ENCODE measurements at regions not wholly inside any gene's neighbourhood (a gene's known extent, or its start where the extent isn't known, plus 50 kb on each side); places are given as distances from the start of the nearest gene placed in this dataset.

DNA sequence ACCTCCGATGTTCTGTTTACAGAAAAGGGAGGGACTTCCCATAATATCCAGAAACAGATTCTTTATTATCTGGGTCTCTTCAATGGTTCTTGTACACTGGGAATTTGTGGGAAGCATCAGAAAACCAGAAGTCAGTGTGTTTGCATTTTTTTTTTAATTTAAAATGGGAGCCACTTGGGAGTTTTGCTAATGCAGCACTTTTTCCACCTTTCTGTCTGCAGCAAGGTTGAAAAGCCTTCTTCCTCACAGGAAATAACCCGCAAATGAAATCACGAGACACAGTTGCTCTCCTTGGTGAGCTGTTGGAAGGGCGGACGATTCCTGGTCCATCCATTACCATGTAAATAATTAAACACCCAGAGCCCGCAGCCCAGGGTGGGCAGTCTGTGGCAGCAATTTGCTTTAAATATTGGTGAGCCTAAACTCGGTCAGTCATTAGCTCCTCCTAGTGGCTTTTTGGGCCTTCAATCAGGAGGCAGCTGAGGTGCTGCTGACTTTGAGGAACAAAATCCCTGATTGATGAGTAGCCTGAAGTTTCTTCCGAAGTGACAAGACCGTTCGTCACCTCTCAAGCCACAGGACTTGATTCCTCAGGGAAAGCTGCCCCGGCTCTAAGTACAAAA, 471.5 kb downstream of the EPHA4 start:
- DNase-seq (ENCODE audit: low spot score) = no peak

- no peak for DNase-seq (ENCODE audit: low spot score)
These were observed 469.0 kb downstream of the EPHA4 start for GRCh38 chr2:221102896-221103688.

DNA sequence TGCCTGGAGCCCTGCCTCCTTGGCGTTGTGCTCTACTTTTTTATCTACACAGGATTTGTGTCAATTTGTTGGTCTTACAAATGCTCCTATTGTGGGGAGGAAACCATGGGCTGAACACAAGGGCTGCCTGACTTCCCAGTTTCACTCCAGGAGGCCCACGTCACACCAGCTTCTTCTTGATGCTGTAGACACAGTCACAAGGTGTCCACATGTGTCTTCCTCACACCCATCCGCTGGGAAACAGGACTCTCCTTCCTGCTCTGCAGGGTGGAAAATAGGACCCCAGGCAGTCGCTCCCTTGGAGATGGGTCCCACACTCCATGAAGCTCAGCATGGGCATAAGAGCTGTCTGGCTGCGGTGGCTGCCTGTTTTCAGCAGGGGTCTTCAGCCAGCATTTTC, 468.2 kb downstream of the EPHA4 start:
- DNase-seq (ENCODE audit: low spot score) = no peak

GRCh38 chr2:221104361-221104811, 467.7 kb downstream of the EPHA4 start:
- DNase-seq (ENCODE audit: low spot score) = no peak

DNA sequence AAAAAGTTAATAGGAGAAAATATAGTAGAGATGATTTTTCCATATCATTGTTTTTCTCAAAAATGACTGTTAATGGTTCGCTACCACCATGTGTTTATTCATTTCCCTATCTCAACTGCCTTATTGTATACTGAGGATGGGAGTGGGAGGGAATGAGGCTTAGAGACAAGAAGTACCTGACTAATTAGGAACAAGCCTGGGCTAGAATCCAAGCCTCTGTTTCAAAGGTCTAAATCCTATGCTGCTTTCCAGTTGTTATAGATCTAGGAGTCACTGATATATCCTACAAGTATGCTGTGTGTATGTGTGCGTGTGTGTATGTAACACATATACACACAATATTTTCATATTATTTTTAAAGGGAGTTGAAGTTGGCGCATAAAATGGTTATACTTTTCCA, 465.9 kb downstream of the EPHA4 start:
- DNase-seq (ENCODE audit: low spot score) = no peak

- no peak for DNase-seq (ENCODE audit: low spot score)
These were observed 464.7 kb downstream of the EPHA4 start for GRCh38 chr2:221107424-221107823.

DNA sequence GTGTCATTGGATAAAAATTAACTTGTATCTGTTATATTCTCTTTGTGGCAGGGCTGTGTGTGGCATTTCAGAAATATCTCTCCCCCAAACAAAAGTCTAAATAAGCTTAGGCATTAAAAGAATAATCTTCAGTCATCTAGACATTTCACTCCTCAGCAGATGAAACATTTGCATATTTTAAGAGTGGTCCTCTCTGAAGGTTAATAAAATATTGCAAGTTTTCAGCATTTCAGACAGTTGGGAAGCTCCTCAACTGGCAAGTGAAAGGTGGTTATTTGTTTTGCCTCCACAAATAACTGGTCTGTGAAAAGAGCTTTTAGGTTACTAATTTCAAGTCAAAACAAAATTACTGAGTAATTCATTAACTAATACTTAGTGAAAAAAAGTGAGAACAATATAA, 462.6 kb downstream of the EPHA4 start:
- no peak for DNase-seq (ENCODE audit: low spot score)

GRCh38 chr2:221111739-221112138, 460.4 kb downstream of the EPHA4 start:
- no peak for DNase-seq (ENCODE audit: low spot score)

GRCh38 chr2:221112744-221113143, 459.4 kb downstream of the EPHA4 start:
- no peak for DNase-seq (ENCODE audit: low spot score)

DNA sequence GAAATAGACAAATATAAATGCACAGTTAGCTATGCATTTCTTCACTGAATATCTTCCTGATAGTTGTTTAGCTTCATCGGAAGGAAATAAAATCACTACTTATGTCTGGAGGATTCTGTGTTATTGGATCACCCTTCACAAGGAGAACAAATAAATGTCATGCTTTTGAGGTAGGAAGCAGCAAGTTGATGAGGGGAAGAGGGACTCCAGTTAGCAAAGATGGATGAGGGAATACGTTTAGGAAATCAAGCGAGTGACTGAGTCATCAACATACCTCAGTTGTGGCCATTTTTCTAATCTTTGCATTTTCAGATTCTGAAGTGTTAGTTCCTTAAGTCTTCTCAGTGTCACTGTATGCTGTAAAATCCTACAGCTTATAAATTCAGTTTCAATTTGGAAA, 456.2 kb downstream of the EPHA4 start:
- no peak for DNase-seq (ENCODE audit: low spot score)

DNA sequence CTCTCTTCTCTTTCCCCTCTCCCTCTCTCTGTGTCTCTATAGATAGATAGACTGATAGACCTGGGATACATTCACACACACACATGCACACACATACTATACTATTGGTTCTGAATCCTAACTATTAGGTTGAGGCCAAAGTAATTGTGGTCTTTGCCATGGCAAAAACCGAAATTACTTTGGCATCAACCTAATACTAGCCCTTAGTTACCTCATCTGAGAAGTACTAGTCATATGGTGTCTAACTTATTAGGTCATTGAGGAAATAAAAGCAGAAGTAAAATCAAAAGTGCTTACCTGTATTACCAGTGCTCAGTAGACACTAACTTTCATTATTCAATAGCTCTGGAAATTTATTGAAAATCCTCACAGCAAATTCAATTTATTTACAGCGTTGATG, 451.5 kb downstream of the EPHA4 start:
- no peak for DNase-seq (ENCODE audit: low spot score)

GRCh38 chr2:221123396-221123795, 448.7 kb downstream of the EPHA4 start:
- no peak for DNase-seq (ENCODE audit: low spot score)

GRCh38 chr2:221124532-221125240, 447.4 kb downstream of the EPHA4 start:
- no peak for DNase-seq (ENCODE audit: low spot score)

GRCh38 chr2:221125691-221126090, 446.4 kb downstream of the EPHA4 start:
- no peak for DNase-seq (ENCODE audit: low spot score)

GRCh38 chr2:221129657-221130056, 442.4 kb downstream of the EPHA4 start:
- no peak for DNase-seq (ENCODE audit: low spot score)

- DNase-seq (ENCODE audit: low spot score) = no peak
These were observed 441.7 kb downstream of the EPHA4 start for GRCh38 chr2:221130431-221130830.

DNA sequence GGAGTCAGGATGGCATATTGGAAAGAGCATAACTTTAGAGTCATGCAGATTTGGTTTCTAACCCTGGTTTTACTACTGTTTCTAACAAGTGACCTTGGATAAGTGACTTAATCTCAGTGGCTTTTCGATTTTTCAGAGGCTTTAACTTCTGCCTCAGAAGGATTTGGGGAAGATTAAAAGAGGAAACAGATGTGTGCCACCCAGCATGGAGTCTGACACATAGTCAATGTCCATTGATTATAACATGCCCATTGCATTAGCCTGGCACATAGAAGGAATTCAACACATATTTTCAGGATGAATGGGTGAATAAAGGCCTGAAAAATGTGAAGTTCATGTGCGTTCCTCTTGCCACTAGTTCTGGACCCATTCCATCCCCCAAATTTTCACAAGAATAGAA, 438.2 kb downstream of the EPHA4 start:
- no peak for DNase-seq (ENCODE audit: low spot score)

- no peak for DNase-seq (ENCODE audit: low spot score)
These were observed 437.4 kb downstream of the EPHA4 start for GRCh38 chr2:221134718-221135117.

DNA sequence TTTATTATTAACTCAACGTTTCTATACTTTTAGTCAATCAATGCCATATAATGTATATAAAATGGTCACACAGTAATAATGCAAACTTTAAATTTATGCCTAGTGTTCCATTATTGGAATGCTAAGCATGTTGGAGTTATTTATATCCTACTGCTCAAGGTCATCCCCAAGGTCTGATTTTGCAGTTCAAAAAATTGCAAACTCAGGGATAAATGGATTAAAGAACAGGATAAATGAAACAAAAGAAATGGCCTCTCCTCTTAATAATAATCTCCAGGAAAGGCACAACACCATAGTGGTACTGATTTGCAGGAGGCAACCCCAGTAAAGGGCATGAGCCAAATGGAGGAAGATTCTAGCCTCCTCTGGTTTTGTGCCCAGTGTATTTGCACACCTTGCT, 436.4 kb downstream of the EPHA4 start:
- DNase-seq (ENCODE audit: low spot score) = no peak

GRCh38 chr2:221137385-221137784, 434.7 kb downstream of the EPHA4 start:
- no peak for DNase-seq (ENCODE audit: low spot score)

GRCh38 chr2:221142341-221142740, 429.8 kb downstream of the EPHA4 start:
- DNase-seq (ENCODE audit: low spot score) = no peak

GRCh38 chr2:221143231-221143630, 428.9 kb downstream of the EPHA4 start:
- DNase-seq (ENCODE audit: low spot score) = no peak

DNA sequence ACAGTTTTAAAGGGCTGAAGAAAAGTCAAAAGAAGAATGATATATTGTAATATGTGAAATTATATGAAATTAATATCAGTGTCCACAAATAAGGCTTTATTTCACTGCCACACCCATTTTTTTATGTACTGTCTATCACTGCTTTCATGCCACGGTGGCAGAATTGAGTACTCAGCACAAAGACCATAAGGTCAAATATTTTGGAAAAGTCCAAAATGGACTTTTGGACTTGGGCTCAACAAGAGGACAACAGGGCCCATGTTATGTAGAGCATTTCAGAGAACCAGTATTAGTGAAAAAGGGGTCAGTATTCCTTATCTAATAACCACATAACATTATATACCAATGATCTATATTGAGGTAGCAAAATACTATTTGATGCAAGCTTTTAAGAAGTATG, 427.2 kb downstream of the EPHA4 start:
- DNase-seq (ENCODE audit: low spot score) = no peak
